IPS-18a (cell line): ENCODE measurements at regions not wholly inside any gene's neighbourhood (a gene's known extent, or its start where the extent isn't known, plus 50 kb on each side); places are given as distances from the start of the nearest gene placed in this dataset.
"Not testable (repeated sequence)": the region's sequence is repeated elsewhere in the genome, so short reads cannot be mapped to it uniquely, and the experiment has no call there.

Experiments
- H3K27ac ChIP-seq: one replicate; pipeline ENCODE4 v1.5.1; 2013; ENCODE audit warnings: low read length
- H3K27me3 ChIP-seq: one replicate; pipeline ENCODE4 v1.6.1; 2013; ENCODE audit warnings: mild to moderate bottlenecking, low read length; ENCODE audit not compliant: control insufficient read depth, insufficient read depth
- H3K36me3 ChIP-seq: one replicate; pipeline ENCODE4 v1.6.1; 2013; ENCODE audit warnings: low read depth, low read length; ENCODE audit not compliant: control insufficient read depth
- H3K4me1 ChIP-seq: one replicate; pipeline ENCODE4 v1.6.1; 2013; ENCODE audit warnings: low read depth, low read length; ENCODE audit not compliant: control insufficient read depth
- H3K4me3 ChIP-seq: one replicate; pipeline ENCODE4 v1.5.1; 2013; ENCODE audit warnings: low read length
- H3K9ac ChIP-seq: one replicate; pipeline ENCODE4 v1.6.1; 2013; ENCODE audit warnings: mild to moderate bottlenecking, low read length, moderate library complexity
- H3K9me3 ChIP-seq: one replicate; pipeline ENCODE4 v1.6.1; 2013; ENCODE audit warnings: low read depth, low read length; ENCODE audit not compliant: control insufficient read depth

- H3K4me3 ChIP-seq = no peak overlapping the region
- H3K36me3 ChIP-seq = no peaks in the 10 kb centered on the region
- H3K9me3 ChIP-seq = no peaks in the 10 kb centered on the region
- no peaks in the 10 kb centered on the region for H3K4me1 ChIP-seq
- no peak overlapping the region for H3K27ac ChIP-seq
- no peaks in the 10 kb centered on the region for H3K27me3 ChIP-seq
- no peak overlapping the region for H3K9ac ChIP-seq
Observed at GRCh38 chr3:39657775-39658174, 151.6 kb upstream of the MYRIP start.

GRCh38 chr3:39664931-39665330 lies 144.5 kb upstream of the MYRIP start:
- no peak overlapping the region for H3K27ac ChIP-seq
- H3K9ac ChIP-seq = no peak overlapping the region
- no peaks in the 10 kb centered on the region for H3K9me3 ChIP-seq
- H3K4me3 ChIP-seq = no peak overlapping the region
- H3K36me3 ChIP-seq = no peaks in the 10 kb centered on the region
- H3K27me3 ChIP-seq = no peaks in the 10 kb centered on the region
- no peaks in the 10 kb centered on the region for H3K4me1 ChIP-seq

GRCh38 chr3:39665441-39665840 lies 144.0 kb upstream of the MYRIP start:
- no peak overlapping the region for H3K9ac ChIP-seq
- no peak overlapping the region for H3K4me3 ChIP-seq
- no peaks in the 10 kb centered on the region for H3K36me3 ChIP-seq
- H3K27me3 ChIP-seq = no peaks in the 10 kb centered on the region
- H3K4me1 ChIP-seq = no peaks in the 10 kb centered on the region
- no peaks in the 10 kb centered on the region for H3K9me3 ChIP-seq
- no peak overlapping the region for H3K27ac ChIP-seq

GRCh38 chr3:39668420-39668819 lies 141.0 kb upstream of the MYRIP start:
- H3K27ac ChIP-seq = no peak overlapping the region
- H3K36me3 ChIP-seq = no peaks in the 10 kb centered on the region
- H3K4me3 ChIP-seq = no peak overlapping the region
- no peaks in the 10 kb centered on the region for H3K9me3 ChIP-seq
- no peak overlapping the region for H3K9ac ChIP-seq
- no peaks in the 10 kb centered on the region for H3K4me1 ChIP-seq
- H3K27me3 ChIP-seq = no peaks in the 10 kb centered on the region

- Histone ChIP-seq H3K4me3 (no peak overlapping the region), H3K36me3 (no peaks in the 10 kb centered on the region), H3K27me3 (no peaks in the 10 kb centered on the region), H3K4me1 (no peaks in the 10 kb centered on the region), H3K9ac (no peak overlapping the region), H3K27ac (no peak overlapping the region), H3K9me3 (no peaks in the 10 kb centered on the region)
Observed at GRCh38 chr3:39671116-39671515, 138.3 kb upstream of the MYRIP start.

- H3K9me3 ChIP-seq = no peaks in the 10 kb centered on the region
- no peaks in the 10 kb centered on the region for H3K4me1 ChIP-seq
- no peak overlapping the region for H3K4me3 ChIP-seq
Observed at GRCh38 chr3:39671600-39671999, 137.8 kb upstream of the MYRIP start.

GRCh38 chr3:39705351-39705900 lies 104.0 kb upstream of the MYRIP start:
- Histone ChIP-seq H3K9ac (no peak overlapping the region), H3K4me1 (no peaks in the 10 kb centered on the region), H3K9me3 (no peaks in the 10 kb centered on the region), H3K27me3 (no peaks in the 10 kb centered on the region), H3K36me3 (no peaks in the 10 kb centered on the region), H3K27ac (no peak overlapping the region), H3K4me3 (no peak overlapping the region)

More at GRCh38 chr3:39671600-39671999, 137.8 kb upstream of the MYRIP start:
- Histone ChIP-seq H3K27me3 (no peaks in the 10 kb centered on the region), H3K27ac (no peak overlapping the region), H3K9ac (no peak overlapping the region), H3K36me3 (no peaks in the 10 kb centered on the region)

GRCh38 chr3:39707314-39707909 lies 102.0 kb upstream of the MYRIP start:
- Histone ChIP-seq H3K36me3 (no peaks in the 10 kb centered on the region), H3K4me3 (no peak overlapping the region), H3K4me1 (no peaks in the 10 kb centered on the region), H3K9me3 (no peaks in the 10 kb centered on the region), H3K9ac (no peak overlapping the region), H3K27ac (no peak overlapping the region), H3K27me3 (no peaks in the 10 kb centered on the region)

- Histone ChIP-seq H3K4me3 (no peak overlapping the region), H3K36me3 (no peaks in the 10 kb centered on the region), H3K27ac (no peak overlapping the region), H3K9ac (no peak overlapping the region), H3K27me3 (no peaks in the 10 kb centered on the region), H3K9me3 (no peaks in the 10 kb centered on the region), H3K4me1 (no peaks in the 10 kb centered on the region)
Observed at GRCh38 chr3:39712413-39713048, 96.9 kb upstream of the MYRIP start.

- not testable (repeated sequence) for H3K9me3 ChIP-seq, H3K4me3 ChIP-seq, H3K27ac ChIP-seq, H3K4me1 ChIP-seq, H3K36me3 ChIP-seq, H3K27me3 ChIP-seq, H3K9ac ChIP-seq
Observed at GRCh38 chr3:39713341-39713740, 96.1 kb upstream of the MYRIP start.

- no peak overlapping the region for H3K27ac ChIP-seq
- H3K9ac ChIP-seq = no peak overlapping the region
- no peaks in the 10 kb centered on the region for H3K27me3 ChIP-seq
- H3K9me3 ChIP-seq = no peaks in the 10 kb centered on the region
- no peaks in the 10 kb centered on the region for H3K36me3 ChIP-seq
- no peak overlapping the region for H3K4me3 ChIP-seq
- H3K4me1 ChIP-seq = no peaks in the 10 kb centered on the region
Observed at GRCh38 chr3:39716849-39717248, 92.6 kb upstream of the MYRIP start.
